Spleen (tissue), 7 donors: ENCODE measurements at regions not wholly inside any gene's neighbourhood (a gene's known extent, or its start where the extent isn't known, plus 50 kb on each side); places are given as distances from the start of the nearest gene placed in this dataset.

Source experiments
- POLR2A ChIP-seq, 3 donors: fragments of 450-650 bp; IDR thresholded peaks; one replicate each; pipeline ENCODE4 v1.5.1; 2017; ENCODE audit warnings: antibody characterized with exemption in 3 of 3, mild to moderate bottlenecking in 1 of 3
- POLR2AphosphoS5 ChIP-seq, 3 donors: sonication (generic); formaldehyde crosslinking; IDR thresholded peaks; one replicate each; pipeline ENCODE4 v1.5.1; 2017; ENCODE audit warnings: antibody characterized with exemption in 3 of 3
- TF ChIP-seq, protein P1 (sequence below), 11 experiments: fragments of 200-600 bp in 7 of 11; fragments of 450-650 bp in 4 of 11; sonication (generic) in 4 of 11; IDR thresholded peaks in 8 of 11; conservative IDR thresholded peaks in 3 of 11; 1 replicate in 7 of 11; 2 replicates in 4 of 11; pipeline versions ENCODE4 v1.4.0 to v1.8.0; 2016 to 2021; ENCODE audit warnings: antibody characterized with exemption in 11 of 11, inconsistent platforms in 4 of 11, mild to moderate bottlenecking in 1 of 11
- donor health status: DM: no; HTN: no; CAD: no; lungs with moderate emphysema.
- donor health status: DM: no; HTN: no; CAD: no.
- donor health status: DM: no; HTN: no; CAD: no.

DNA sequence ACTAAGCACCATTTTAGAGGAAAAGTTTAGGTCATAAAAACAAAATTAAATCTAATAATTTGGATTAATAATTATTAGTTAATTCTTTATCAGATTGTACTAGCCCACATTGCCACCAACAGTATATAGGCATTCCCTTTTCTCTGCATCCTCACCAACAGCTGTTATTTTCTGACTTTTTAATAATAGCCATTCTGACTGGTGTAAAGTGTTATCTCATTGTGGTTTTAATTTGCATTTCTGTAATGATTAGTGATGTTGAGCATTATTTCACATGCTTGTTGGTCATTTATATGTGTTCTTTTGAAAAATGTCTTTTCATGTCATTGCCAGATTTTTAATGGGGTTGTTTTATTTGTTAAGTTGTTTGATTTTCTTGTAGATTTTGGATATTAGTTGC lies 319.1 kb upstream of the SYNCRIP start:
- TF ChIP-seq, protein P1, sequence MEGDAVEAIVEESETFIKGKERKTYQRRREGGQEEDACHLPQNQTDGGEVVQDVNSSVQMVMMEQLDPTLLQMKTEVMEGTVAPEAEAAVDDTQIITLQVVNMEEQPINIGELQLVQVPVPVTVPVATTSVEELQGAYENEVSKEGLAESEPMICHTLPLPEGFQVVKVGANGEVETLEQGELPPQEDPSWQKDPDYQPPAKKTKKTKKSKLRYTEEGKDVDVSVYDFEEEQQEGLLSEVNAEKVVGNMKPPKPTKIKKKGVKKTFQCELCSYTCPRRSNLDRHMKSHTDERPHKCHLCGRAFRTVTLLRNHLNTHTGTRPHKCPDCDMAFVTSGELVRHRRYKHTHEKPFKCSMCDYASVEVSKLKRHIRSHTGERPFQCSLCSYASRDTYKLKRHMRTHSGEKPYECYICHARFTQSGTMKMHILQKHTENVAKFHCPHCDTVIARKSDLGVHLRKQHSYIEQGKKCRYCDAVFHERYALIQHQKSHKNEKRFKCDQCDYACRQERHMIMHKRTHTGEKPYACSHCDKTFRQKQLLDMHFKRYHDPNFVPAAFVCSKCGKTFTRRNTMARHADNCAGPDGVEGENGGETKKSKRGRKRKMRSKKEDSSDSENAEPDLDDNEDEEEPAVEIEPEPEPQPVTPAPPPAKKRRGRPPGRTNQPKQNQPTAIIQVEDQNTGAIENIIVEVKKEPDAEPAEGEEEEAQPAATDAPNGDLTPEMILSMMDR (IDR thresholded peaks at IDR 0.05 in 8 of 11, conservative IDR thresholded peaks at IDR 0.05 in 3 of 11) = no peak
- TF ChIP-seq POLR2A (IDR thresholded peaks at IDR 0.05) (no peak), POLR2AphosphoS5 (IDR thresholded peaks at IDR 0.05) (no peak)
